OCI-LY7 (cell line): ENCODE measurements at regions not wholly inside any gene's neighbourhood (a gene's known extent, or its start where the extent isn't known, plus 50 kb on each side); places are given as distances from the start of the nearest gene placed in this dataset.

Experiments
- CTCF ChIP-seq: fragments of 200-600 bp; sonication (generic); conservative IDR thresholded peaks from 2 replicates; pipeline ENCODE4 v1.5.1; 2014; ENCODE audit warnings: mild to moderate bottlenecking, antibody characterized with exemption, low read length, moderate library complexity, mixed read lengths
- EZH2phosphoT487 ChIP-seq: fragments of 200-600 bp; sonication (generic); IDR thresholded peaks from 2 replicates; pipeline ENCODE4 v1.6.1; 2018; ENCODE audit warnings: low read depth, borderline replicate concordance, mild to moderate bottlenecking, mixed run types, antibody characterized with exemption, low read length, moderate library complexity, mixed read lengths

DNA sequence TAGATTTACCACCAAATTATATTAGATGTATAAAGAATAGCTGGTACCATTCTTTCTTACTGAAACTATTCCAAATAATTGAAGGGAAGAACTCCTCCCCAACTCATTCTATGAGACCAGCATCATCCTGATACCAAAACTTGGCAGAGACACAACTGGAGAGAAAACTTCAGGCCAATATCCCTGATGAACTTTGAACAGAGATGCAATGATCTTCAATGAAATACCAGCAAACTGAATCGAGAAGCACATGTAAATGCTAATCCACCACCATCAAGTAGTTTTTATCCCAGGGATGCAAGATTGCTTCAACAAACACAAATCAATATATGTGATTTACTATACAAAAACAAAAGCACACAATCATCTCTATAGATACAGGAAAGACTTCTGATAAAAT lies 329.8 kb downstream of the RDH14 start:
- TF ChIP-seq CTCF, result no peak
- TF ChIP-seq EZH2phosphoT487, result no peak
